ENCODE measurements at regions not wholly inside any gene's neighbourhood (a gene's known extent, or its start where the extent isn't known, plus 50 kb on each side); places are given as distances from the start of the nearest gene placed in this dataset.
A peak's percentile ranks its signal among the peaks of the same experiment; 100 is the strongest.

- 0 out of 2 replicates have a peak overlapping the region, but pooled peaks have one; percentile 51 for H3K4me2 ChIP-seq (ENCODE audit: low read length)
- intact Hi-C loops (cut with micrococcal nuclease): loop anchor here (1.0 to 10.0 kb wide), 7 partner anchors 139 to 769 kb away; no protein-coding TSS in a partner anchor
- BruUV-seq (replicated peaks): no TSS peak
- no peaks in the 10 kb centered on the region for H3K27me3 ChIP-seq (ENCODE audit: low read length)
- H4K20me1 ChIP-seq (ENCODE audit: low read length): no peaks in the 10 kb centered on the region
- ATAC-seq (no peak), DNase-seq (no peak)
- no peaks in the 10 kb centered on the region for H3K9me2 ChIP-seq (replicated peaks; ENCODE audit: low read length)
- peak overlapping the region; percentile 31; the same call in 1 of the 2 replicates for H3K27ac ChIP-seq (ENCODE audit: low read length)
- H3K9ac ChIP-seq (ENCODE audit: low read length): peak overlapping the region; percentile 26; the same call in 1 of the 2 replicates
- ChIA-PET POLR2A (ENCODE audit: unreplicated experiment) (interaction anchor here (0.6 kb wide), 1 partner anchor 671 kb away, joined by 3 read pairs; no protein-coding TSS in a partner anchor), CTCF (interaction anchor here (1.3 kb wide), 2 partner anchors 566 to 568 kb away, joined by 5 to 12 read pairs; no protein-coding TSS in a partner anchor)
- peak overlapping the region; percentile 37; the same call in 1 of the 2 replicates for H2AFZ ChIP-seq (ENCODE audit: low read length)
- H3K36me3 ChIP-seq (ENCODE audit: low read depth, low read length): no peaks in the 10 kb centered on the region
- H3K79me2 ChIP-seq (ENCODE audit: low read length): no peaks in the 10 kb centered on the region
- H3K4me3 ChIP-seq (ENCODE audit: low read length): no peak overlapping the region
- no peak for TF ChIP-seq EZH2 (IDR thresholded peaks at IDR 0.05; ENCODE audit: low read length, unreplicated experiment)
- TF ChIP-seq CTCF (conservative IDR thresholded peaks at IDR 0.05; ENCODE audit: low read depth, low read length): no peak
- no peak for TF ChIP-seq EZH2phosphoT487 (IDR thresholded peaks at IDR 0.05; ENCODE audit: borderline replicate concordance, low read length)
- H3K4me1 ChIP-seq (ENCODE audit: insufficient read depth, low read length): peaks cover 28% of the 10 kb centered on the region
- no peaks in the 10 kb centered on the region for H3F3A ChIP-seq (ENCODE audit: low read length, unreplicated experiment)
- H3K9me3 ChIP-seq (ENCODE audit: low read length): no peaks in the 10 kb centered on the region
Measured at GRCh38 chr9:18255747-18256146, 218.2 kb upstream of the ADAMTSL1 start.

GRCh38 chr9:18256568-18256967 lies 217.4 kb upstream of the ADAMTSL1 start:
- H3K79me2 ChIP-seq (ENCODE audit: low read length): no peaks in the 10 kb centered on the region
- no peaks in the 10 kb centered on the region for H4K20me1 ChIP-seq (ENCODE audit: low read length)
- no peak overlapping the region for H3K4me3 ChIP-seq (ENCODE audit: low read length)
- H2AFZ ChIP-seq (ENCODE audit: low read length): no peak overlapping the region
- DNase-seq: no peak
- H3K9me2 ChIP-seq (replicated peaks; ENCODE audit: low read length): no peaks in the 10 kb centered on the region
- H3K4me1 ChIP-seq (ENCODE audit: insufficient read depth, low read length): peaks cover 28% of the 10 kb centered on the region
- TF ChIP-seq EZH2 (IDR thresholded peaks at IDR 0.05; ENCODE audit: low read length, unreplicated experiment): no peak
- no peak for TF ChIP-seq CTCF (conservative IDR thresholded peaks at IDR 0.05; ENCODE audit: low read depth, low read length)
- no peak for TF ChIP-seq EZH2phosphoT487 (IDR thresholded peaks at IDR 0.05; ENCODE audit: borderline replicate concordance, low read length)
- BruUV-seq (replicated peaks): no TSS peak
- no peaks in the 10 kb centered on the region for H3K27me3 ChIP-seq (ENCODE audit: low read length)
- H3K27ac ChIP-seq (ENCODE audit: low read length): no peak overlapping the region
- H3K9me3 ChIP-seq (ENCODE audit: low read length): no peaks in the 10 kb centered on the region
- no peak overlapping the region for H3K4me2 ChIP-seq (ENCODE audit: low read length)
- H3F3A ChIP-seq (ENCODE audit: low read length, unreplicated experiment): no peaks in the 10 kb centered on the region
- POLR2A ChIA-PET (ENCODE audit: unreplicated experiment): interaction anchor here (0.6 kb wide), 1 partner anchor 671 kb away, joined by 3 read pairs; no protein-coding TSS in a partner anchor
- H3K9ac ChIP-seq (ENCODE audit: low read length): no peak overlapping the region
- intact Hi-C loops (cut with micrococcal nuclease): loop anchor here (5.0 to 10.0 kb wide), 3 partner anchors 288 to 768 kb away; no protein-coding TSS in a partner anchor
- no peaks in the 10 kb centered on the region for H3K36me3 ChIP-seq (ENCODE audit: low read depth, low read length)
- CTCF ChIA-PET: interaction anchor here (0.6 kb wide), 1 partner anchor 398 kb away, joined by 5 read pairs; no protein-coding TSS in a partner anchor
- no peak for ATAC-seq

DNA sequence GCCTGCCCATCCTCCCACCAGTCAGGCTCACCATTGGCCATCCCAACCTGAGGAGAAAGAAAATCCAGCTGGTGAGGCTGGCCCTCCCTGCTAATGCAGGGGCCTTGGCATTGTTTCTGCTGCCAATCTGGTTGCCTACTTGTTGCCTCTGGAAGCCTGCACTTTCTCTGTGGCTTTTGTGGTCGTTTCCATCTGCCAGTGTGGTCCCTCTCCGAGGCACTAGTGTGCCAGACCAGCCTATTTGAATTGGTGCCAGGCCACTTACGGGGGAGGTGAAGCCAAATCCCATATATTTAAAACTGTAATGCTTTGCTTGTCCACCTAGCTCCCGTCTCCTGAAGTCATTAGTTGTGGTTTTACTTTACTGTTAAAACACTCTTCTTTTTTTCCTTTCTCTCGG lies 213.4 kb upstream of the ADAMTSL1 start:
- CTCF ChIA-PET: no interaction called here
- POLR2A ChIA-PET (ENCODE audit: unreplicated experiment): interaction anchor here (0.7 kb wide), 1 partner anchor 403 kb away, joined by 30 read pairs; no protein-coding TSS in a partner anchor
- ATAC-seq (no peak), DNase-seq (peak; percentile 61)
- Histone ChIP-seq H3K4me1 (ENCODE audit: insufficient read depth, low read length) (peaks cover 11% of the 10 kb centered on the region), H3K36me3 (ENCODE audit: low read depth, low read length) (no peaks in the 10 kb centered on the region), H3K27ac (ENCODE audit: low read length) (no peak overlapping the region), H3K9me3 (ENCODE audit: low read length) (no peaks in the 10 kb centered on the region), H3K4me2 (ENCODE audit: low read length) (no peak overlapping the region), H3F3A (ENCODE audit: low read length, unreplicated experiment) (no peaks in the 10 kb centered on the region), H3K79me2 (ENCODE audit: low read length) (no peaks in the 10 kb centered on the region), H2AFZ (ENCODE audit: low read length) (0 out of 2 replicates have a peak overlapping the region, but pooled peaks have one; percentile 3), H3K4me3 (ENCODE audit: low read length) (no peak overlapping the region), H3K9me2 (replicated peaks; ENCODE audit: low read length) (no peaks in the 10 kb centered on the region), H4K20me1 (ENCODE audit: low read length) (no peaks in the 10 kb centered on the region), H3K9ac (ENCODE audit: low read length) (no peak overlapping the region), H3K27me3 (ENCODE audit: low read length) (no peaks in the 10 kb centered on the region)
- no peak for TF ChIP-seq EZH2 (IDR thresholded peaks at IDR 0.05; ENCODE audit: low read length, unreplicated experiment)
- no peak for TF ChIP-seq EZH2phosphoT487 (IDR thresholded peaks at IDR 0.05; ENCODE audit: borderline replicate concordance, low read length)
- TF ChIP-seq CTCF (conservative IDR thresholded peaks at IDR 0.05; ENCODE audit: low read depth, low read length): no peak
- intact Hi-C loops (cut with micrococcal nuclease): no loop called here
- no TSS peak for BruUV-seq (replicated peaks)
